Stromal cell of bone marrow (primary cell): ENCODE measurements at regions not wholly inside any gene's neighbourhood (a gene's known extent, or its start where the extent isn't known, plus 50 kb on each side); places are given as distances from the start of the nearest gene placed in this dataset.

Experiments
- DNase-seq: peaks from one replicate; pipeline ENCODE4 v3.0.0-alpha.2; 2012; ENCODE audit warnings: low read depth

GRCh38 chr3:144229953-144230352, 258.3 kb downstream of the DIPK2A start:
- no peak for DNase-seq

- DNase-seq, result no peak
Measured at GRCh38 chr3:144235489-144235888, 263.9 kb downstream of the DIPK2A start.

GRCh38 chr3:144237351-144237750, 265.7 kb downstream of the DIPK2A start:
- no peak for DNase-seq

- DNase-seq, result no peak
Measured at GRCh38 chr3:144241404-144241803, 269.8 kb downstream of the DIPK2A start.

GRCh38 chr3:144242747-144243146, 271.1 kb downstream of the DIPK2A start:
- no peak for DNase-seq

GRCh38 chr3:144244662-144245061, 273.0 kb downstream of the DIPK2A start:
- DNase-seq, result no peak

GRCh38 chr3:144252896-144253295, 281.3 kb downstream of the DIPK2A start:
- no peak for DNase-seq

- DNase-seq, result no peak
Measured at GRCh38 chr3:144257381-144257780, 285.8 kb downstream of the DIPK2A start.

- DNase-seq, result no peak
Measured at GRCh38 chr3:144259267-144259666, 287.6 kb downstream of the DIPK2A start.

- no peak for DNase-seq
Measured at GRCh38 chr3:144263706-144264105, 292.1 kb downstream of the DIPK2A start.

GRCh38 chr3:144264350-144264749, 292.7 kb downstream of the DIPK2A start:
- DNase-seq, result no peak

- no peak for DNase-seq
Measured at GRCh38 chr3:144264794-144265193, 293.2 kb downstream of the DIPK2A start.

GRCh38 chr3:144265542-144266100, 294.0 kb downstream of the DIPK2A start:
- peak; percentile 33 for DNase-seq

- no peak for DNase-seq
Measured at GRCh38 chr3:144270100-144270499, 298.5 kb downstream of the DIPK2A start.

- DNase-seq, result no peak
Measured at GRCh38 chr3:144272680-144273079, 301.1 kb downstream of the DIPK2A start.

GRCh38 chr3:144273601-144274000, 302.0 kb downstream of the DIPK2A start:
- peak; percentile 22 for DNase-seq

GRCh38 chr3:144275005-144275404, 303.4 kb downstream of the DIPK2A start:
- DNase-seq, result no peak

GRCh38 chr3:144282313-144282712, 310.7 kb downstream of the DIPK2A start:
- DNase-seq, result no peak

GRCh38 chr3:144286235-144286910, 314.8 kb downstream of the DIPK2A start:
- no peak for DNase-seq

- DNase-seq, result no peak
Measured at GRCh38 chr3:144287001-144287400, 315.4 kb downstream of the DIPK2A start.

GRCh38 chr3:144289057-144289456, 317.4 kb downstream of the DIPK2A start:
- no peak for DNase-seq

- no peak for DNase-seq
Measured at GRCh38 chr3:144294659-144295538, 323.3 kb downstream of the DIPK2A start.

GRCh38 chr3:144295613-144296012, 324.0 kb downstream of the DIPK2A start:
- no peak for DNase-seq
